Stimulated activated CD4-positive, alpha-beta T cell treated with anti-CD3 and anti-CD28 coated beads, Interleukin-15, amount 100 ng/mL, for 24 hours (primary cell): ENCODE measurements at regions not wholly inside any gene's neighbourhood (a gene's known extent, or its start where the extent isn't known, plus 50 kb on each side); places are given as distances from the start of the nearest gene placed in this dataset.
"Not testable (repeated sequence)": the region's sequence is repeated elsewhere in the genome, so short reads cannot be mapped to it uniquely, and the experiment has no call there.

ENCODE experiments used
- DNase-seq: peaks from one replicate; pipeline ENCODE4 v3.0.0-alpha.2; 2020

DNA sequence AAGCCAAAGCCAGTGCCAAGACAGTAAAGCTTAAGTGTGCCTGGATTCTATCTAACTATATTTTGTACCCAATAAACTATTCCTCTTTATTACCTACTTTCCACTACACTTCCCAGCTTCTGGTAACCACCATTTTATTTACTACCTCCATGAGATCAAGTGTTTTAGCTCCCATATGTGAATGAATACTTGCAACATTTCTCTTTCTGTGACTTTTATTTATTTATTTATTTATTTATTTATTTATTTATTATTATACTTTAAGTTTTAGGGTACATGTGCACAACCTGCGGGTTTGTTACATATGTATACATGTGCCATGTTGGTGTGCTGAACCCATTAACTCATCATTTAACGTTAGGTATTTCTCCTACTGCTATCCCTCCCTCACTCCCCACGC, 582.1 kb downstream of the AMY1C start:
- no peak for DNase-seq

DNA sequence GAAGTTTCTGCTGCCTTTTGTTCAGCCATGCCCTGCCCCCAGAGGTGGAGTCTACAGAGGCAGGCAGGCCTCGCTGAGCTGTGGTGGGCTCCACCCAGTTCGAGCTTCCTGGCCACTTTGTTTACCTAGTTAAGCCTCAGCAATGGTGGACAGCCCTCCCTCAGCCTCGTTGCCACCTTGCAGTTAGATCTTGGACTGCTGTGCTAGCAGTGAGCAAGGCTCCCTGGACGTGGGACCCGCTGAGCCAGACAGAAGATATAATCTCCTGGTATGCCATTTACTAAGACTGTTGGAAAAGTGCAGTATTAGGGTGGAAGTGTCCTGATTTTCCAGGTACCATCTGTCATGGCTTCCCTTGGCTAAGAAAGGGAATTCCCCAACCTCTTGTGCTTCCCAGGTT, 588.2 kb downstream of the AMY1C start:
- DNase-seq: not testable (repeated sequence)

DNA sequence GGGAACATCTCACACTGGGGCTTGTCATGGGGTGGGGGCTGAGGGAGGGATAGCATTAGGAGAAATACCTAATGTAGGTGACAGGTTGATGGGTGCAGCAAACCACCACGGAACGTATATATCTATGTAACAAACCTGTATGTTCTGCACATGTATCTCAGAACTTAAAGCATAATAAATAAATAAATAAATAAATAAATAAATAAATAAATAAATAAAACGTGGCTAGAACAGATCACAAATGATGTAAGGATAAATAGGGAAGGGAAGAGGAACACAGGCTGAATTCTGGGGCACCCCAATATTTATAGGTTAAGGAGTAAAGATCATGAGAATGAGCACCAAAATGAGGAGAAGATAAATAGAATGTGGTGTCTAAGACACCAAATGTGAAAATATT, 592.2 kb downstream of the AMY1C start:
- DNase-seq: no peak

DNA sequence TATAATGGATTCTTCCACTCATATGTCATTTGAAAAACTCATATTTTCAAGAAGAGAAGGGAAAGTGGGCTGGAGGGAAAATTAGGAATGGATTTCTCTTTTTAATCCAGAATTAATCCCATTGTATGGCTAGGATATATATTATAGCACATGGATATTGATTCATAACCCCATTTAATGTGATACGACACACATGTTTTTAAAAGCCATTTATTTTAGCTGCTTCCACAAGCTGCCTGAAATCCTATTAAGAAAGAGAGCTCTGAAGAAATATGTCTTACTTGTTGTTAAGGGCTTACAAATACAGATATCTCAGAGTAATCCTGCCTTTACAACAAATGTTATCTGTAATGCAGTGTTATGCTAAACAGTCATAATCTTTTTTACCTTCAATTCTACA, 598.6 kb downstream of the AMY1C start:
- no peak for DNase-seq

DNA sequence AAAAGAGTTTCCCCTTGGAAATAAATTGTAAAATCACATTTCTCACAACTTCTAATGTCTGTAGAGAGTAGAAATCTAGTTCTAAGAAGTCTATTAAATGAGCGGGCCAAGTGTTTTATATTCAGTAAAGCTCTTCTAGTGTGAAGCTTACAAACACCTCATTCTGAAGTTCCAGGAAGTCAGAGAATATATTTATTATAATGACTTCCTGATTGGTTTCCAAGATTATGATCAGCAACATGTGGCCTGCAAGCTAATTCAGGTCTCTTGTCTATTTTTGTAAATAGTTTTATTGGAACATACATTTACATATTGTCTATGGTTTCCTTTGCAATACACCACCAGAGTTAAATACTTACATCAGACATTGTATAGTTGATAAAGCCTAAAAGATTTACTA, 603.9 kb downstream of the AMY1C start:
- DNase-seq: no peak

DNA sequence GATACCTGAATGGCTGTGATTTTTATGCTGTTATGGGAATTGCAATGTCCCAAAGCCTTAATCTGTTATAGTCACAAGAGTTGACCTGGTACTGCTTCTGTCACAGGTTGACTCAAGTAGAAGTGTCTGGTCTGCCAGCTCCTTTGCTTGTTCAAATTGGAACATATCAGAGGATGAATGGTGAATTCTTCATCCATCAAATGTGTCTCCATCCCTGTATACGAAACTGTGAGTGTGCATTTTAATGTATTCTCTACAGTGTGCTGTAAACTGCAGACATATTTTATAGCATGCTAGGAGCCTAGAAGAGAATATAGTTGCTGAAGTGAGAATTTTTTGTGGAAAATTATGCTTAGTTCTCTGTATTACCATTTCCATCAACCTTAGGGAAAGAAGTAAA, 608.4 kb downstream of the AMY1C start:
- DNase-seq: no peak

DNA sequence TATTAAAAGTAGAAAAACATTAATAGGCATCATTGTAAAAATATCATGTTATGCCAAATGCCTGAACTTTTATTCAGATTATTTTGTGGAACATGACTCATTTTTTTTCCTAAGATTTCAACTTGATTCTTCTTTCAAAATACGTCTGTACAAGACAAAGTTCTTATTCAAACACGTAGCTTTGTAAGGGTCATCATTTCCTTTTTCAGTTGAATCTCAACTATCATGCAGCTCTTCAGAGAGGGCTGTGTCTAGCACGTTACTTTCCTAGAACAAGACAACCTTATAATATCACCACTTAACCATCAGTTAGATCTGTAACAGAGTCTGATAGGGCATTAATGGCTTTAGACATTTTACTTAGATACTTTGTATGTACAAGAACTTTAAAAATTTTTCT, 608.9 kb downstream of the AMY1C start:
- no peak for DNase-seq

DNA sequence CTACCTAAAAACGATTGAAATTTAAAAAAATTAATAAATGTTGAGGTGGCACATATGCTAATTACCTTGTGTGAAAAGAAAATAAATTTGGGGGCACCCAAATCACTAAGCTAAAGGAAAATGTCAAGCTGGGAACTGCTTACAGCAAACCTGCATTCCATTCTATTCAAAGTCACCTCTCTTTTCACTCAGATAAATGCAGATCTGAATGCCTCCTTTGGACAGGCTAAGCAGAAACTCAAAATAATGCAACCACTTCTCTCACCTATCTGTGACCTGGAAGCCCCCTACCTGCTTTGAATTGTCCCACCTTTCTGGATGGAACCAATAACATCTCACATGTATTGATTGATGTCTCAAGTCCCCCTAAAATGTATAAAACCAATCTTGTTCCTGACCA, 628.7 kb downstream of the AMY1C start:
- DNase-seq: no peak

DNA sequence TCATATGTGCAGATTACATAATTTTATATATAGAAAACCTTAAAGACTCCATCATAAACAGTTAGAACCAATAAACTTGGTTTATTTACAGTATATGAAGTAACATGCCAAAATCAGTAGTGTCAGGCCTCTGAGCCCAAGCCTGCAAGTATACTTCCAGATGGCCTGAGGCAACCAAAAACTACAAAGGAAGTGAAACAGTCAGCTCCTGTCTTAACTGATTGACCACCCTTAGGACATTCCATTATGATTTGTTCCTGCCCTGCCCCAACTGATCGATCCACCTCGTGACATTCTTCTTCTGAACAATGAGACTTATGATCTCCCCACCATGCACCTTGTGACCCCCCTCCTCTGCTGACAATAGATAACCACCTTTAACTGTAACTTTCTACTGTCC, 630.3 kb downstream of the AMY1C start:
- no peak for DNase-seq

DNA sequence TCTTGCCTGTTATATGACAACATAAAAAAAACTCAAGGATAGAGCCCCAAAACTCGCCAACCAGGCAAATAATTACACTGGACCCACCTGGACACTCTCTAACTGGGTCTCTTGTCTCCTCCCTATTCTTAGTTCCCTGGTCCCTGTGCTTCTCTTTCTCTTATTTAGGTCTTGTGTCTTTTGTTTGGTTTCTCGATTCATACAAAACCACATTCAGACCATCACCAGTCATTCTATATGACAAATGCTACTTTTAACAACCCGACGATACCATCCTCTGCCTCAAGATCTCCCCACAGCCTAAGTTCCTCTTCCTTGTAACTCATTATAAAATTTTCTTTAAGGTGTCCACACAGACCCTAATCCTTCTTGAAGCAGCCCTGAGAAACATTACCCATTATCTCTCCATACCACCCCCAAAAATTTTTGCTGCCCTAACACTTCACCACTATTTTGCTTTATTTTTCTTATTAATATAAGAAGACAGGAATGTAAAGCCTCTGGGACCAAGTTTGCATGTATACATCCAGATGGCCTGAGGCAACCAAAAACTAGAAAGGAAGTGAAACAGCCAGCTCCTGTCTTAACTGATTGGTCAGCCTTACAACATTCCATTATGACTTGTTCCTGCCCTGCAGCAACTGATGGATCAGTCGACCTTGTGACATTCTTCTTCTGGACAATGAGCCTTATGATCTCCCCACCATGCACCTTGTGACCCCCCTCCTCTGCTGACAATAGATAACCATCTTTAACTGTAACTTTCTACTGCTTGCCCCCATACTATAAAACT, 638.2 kb downstream of the AMY1C start:
- no peak for DNase-seq

DNA sequence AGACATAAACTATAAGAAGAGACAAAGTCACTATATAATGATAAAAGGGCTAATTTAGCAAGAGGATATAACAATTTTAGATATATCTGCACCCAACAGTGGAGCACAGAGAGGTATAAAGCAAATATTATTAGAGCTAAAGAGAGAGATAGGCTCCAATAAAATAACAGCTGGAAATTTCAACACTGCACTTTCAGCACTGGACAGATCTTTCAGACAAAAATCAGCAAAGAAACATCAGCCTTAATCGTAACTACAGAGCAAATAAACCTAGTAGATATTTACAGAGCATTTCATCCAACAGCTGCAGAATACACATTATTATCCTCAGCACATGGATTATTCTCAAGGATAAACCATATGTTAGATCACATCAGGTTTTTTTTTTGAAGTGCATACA, 642.9 kb downstream of the AMY1C start:
- no peak for DNase-seq

DNA sequence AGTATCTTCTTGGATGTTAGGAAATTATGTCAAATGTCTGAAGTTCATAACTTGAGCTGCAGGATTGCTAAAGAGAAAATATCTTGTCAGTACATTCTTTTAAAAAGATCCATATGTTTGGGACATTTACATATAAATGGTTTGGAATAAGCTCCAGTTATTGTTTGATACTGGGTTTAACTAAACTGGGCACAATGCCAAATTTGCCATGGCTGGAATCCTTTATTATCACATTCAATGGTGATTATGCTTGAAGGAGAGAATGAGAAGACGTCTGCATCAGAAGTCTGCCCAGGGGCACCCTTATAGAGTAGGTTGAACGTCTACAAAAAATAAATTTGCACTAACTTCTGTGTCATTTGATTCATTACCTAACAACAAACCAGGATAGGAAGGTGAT, 652.5 kb downstream of the AMY1C start:
- no peak for DNase-seq

DNA sequence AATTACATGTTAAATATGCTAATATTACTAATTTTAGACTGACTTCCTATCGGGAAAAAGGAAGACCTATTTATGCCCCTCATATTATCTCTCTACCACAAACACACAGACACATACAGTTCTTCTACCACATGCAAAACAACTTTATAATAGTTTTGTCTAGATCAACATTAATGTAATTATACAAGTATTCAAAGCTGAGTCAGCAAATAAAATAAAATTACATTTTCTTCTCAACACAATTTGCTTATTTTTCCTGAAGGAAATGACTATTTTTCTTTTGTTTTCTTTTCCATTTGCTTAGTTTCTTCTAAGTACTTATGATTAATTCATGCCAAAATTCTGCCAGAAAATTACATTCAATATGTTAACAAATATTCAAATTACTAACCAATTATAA, 654.2 kb downstream of the AMY1C start:
- DNase-seq: no peak

DNA sequence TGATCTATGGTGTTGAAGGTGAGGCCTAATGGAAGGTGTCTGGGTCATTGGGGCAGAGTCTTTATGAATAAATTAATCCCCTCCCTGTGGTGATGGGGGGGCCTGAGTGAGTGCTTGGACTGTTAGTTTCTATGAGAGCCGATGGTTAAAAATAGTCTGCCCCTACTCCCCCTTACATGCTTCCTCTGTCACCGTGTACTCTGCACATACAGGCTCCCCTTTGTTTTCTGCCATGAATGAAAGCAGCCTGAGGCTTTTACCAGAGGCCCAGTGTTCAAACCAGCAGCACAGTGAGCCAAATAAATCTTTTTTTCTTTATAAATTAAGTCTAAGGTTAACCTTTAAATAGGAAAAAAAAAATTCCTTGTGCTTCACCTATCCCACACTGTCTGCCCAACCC, 657.0 kb downstream of the AMY1C start:
- DNase-seq: no peak

DNA sequence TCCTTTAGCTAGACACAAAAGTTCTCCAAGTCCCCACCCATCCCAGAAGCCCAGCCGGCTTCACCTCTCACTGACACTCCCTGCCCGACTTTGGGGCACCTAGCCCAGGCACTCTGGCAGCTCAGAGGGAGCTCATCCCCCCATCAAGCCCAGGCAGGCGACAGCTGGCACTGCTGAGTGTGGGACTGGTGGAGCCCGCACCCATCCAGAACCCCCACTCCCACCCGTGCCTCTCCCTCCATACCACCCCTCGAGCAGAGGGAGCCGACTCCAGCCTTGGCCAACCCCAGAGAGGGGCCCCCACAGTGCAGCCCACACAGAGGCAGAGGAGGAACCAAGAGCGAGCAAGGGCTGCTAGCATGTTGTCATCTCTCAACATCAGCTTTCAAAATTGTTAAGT, 658.6 kb downstream of the AMY1C start:
- DNase-seq: no peak

DNA sequence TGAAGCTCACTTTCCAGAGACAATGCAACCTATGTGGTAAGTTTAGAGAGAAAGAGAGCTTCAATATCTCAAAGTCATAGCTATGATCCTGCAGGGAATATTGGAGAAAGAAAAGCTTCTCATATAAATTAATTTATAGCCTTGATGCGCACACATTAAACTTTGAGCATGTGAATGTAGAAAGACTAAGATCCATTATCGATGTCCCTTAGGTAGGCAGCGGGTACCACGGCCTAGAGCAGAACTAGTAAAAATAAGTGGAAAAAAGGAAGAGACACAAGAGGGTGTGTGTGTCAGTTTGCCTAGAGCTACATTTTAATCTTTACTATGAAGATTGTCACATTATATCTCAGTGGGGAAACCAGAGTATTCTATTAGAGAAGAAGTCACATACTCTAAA, 685.6 kb downstream of the AMY1C start:
- no peak for DNase-seq

DNA sequence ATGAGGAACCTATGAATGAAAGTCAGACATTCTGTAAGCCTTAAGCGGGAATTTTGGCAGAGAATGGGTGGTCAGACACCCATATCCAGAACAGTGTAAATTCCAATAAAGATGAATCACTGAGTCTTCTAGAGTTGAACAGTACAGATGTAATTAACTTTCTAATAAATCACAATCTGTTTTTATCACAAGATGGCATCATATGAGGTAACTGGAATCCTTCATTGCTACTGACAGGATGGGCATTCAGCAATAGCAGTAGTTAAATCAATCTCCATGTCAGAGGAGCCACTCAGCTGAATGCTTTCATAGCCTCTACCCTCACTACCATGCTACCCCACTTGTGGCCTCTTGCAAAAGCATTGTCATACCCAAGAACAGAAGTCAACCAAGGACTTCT, 690.3 kb downstream of the AMY1C start:
- DNase-seq: no peak

DNA sequence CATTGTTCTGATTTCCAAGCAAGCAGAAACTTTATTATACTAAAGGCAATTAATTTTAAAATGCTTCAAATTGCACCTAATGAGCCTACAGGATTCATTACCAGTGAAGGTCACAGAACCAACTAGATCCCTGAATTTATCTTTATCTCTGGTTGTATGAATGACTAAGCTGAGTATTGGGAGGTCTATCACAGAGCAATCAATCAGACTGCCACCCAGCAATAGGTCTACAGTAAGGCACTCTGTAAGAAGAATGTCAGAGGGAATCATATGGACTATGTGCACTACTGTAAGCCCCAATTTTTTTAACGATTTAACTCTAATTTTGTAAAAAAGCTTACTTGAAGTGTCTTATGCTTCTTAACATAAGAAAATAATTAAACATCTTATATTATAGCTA, 707.0 kb downstream of the AMY1C start:
- no peak for DNase-seq

DNA sequence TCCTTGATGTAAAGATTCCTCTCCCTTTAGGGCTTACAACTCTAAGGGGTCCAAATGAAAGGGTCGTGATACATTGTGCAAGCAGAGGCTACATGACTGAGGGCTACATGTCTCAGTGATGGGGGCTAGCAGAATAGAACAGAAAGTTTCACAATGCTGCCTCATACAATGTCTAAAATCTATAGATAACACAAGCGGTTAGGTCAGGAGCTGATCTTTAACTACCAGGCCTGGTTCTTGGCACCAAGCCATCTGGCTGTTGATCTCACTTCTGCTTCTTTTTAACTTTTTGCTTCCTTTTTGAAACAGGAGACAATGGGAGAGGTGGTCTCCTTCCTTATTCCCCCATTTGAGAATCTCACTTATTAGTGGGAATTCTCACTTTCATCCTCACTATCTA, 710.2 kb downstream of the AMY1C start:
- no peak for DNase-seq

DNA sequence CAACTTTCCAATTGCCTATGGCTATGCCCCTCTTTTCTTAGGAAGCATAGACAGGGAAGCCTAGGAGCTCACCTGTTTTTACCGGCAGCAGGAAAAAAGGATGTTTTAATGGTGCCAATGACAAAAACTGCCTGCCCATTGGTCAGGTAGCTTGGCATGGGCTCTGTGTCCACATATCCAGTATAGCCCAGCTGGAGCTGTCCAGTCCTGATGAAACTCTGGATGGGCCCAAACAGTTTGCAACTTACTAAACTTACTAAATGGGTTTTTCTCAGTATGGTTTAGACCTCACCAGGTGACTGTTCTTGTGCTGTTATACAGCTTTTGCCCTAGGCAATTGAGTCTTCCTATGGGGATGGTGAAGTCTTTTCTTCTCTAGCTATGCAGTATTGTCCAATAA, 711.2 kb downstream of the AMY1C start:
- no peak for DNase-seq

DNA sequence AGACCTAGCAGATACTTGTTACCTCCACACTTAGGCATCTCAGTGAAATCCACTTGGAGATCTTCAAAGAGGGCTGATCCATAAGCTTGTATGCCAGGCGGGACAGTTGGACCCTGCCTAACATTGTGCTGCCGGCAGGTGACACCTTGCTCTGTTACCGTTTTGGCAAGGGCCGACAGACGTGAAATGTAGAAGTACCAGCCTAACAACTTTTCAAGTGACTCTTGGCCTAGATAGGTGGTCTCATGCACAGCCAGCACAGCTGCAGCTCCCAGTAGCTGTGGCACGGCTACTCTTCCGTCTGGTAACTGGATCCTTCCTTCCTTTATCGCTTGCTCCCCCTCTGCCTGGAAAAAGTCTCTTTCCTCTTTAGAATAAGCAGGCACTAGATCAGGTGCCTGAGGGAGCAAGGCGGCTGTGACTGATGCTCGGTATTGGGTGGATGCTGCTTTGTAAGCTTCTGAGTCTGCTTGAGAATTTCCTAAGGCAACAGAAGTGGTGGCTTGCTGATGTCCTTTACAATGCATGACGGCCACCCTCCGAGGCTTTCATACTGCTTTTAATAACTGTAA, 713.5 kb downstream of the AMY1C start:
- no peak for DNase-seq

DNA sequence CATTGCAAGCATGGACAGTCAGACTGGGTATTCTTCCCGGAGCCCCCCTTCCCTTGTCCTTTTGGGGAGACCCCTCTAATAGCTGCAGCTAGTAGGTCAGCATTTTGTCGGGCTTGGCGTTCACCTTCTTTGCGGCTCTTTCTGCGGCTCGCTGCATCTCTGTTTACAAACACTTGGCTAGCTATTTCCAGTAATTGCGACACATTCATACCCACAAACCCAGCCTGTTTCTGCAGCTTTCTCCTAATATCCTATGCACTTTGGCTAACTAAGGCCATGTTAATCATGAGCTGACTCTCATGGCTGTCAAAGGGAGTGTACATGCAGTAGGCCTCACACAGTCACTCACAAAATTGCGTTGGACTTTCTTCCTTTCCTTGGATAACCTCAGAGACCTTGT, 716.4 kb downstream of the AMY1C start:
- DNase-seq: no peak

DNA sequence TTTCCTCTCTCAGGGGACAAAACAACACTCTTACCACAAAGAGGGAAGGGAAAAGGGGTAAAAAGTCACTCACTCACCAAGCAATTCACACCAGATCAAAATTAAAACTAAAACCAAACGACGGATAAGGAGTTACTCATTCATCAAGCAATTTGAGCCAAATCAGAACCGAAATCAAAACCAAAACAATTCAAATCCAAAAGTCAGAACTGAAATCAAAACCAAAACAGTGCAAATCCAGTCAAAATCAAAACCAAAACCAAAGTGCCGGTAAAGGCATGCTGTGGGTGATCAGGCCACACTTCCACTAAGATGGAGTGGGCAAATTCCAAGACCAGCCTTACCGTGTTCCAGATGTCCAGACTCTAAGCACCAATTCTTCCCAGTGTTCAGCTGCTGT, 717.9 kb downstream of the AMY1C start:
- DNase-seq: no peak

DNA sequence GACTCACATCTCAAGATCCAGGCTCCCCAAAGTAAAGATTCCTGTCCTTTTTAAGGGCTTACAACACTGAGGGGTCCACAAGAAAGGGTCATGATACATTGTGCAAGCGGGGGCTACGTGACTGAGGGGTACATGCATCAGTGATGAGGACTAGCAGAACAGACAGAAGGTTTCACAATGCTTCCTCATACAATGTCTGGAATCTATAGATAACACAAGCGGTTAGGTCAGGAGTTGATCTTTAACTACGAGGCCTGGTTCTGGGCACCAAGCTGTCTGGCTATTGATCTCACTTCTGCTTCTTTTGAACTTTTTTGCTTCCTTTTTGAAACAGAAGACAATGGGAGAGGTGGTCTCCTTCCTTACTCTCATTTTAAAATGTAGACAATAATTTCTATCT, 718.6 kb downstream of the AMY1C start:
- DNase-seq: no peak

DNA sequence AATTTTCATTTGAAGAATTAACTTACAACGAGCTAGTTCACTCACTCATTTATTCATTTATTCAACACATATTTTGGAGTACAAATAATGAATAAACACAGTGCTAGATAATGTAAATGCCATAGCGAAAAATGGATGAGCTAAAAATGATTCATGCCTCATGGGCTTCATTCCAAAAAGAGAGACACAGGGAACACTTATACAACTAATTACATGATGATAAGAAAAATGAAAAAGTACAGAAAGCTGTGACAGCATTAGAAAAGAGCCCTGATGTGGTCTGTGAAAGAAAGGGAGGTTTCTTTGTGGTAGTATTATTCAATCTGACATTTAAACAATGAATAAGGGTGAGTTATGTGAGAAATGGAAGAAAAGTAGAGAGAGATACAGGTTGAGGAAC, 726.4 kb downstream of the AMY1C start:
- DNase-seq: no peak
